Right ventricle myocardium superior (tissue), 1 donor: ENCODE measurements at regions not wholly inside any gene's neighbourhood (a gene's known extent, or its start where the extent isn't known, plus 50 kb on each side); places are given as distances from the start of the nearest gene placed in this dataset.

Experiments
- ATAC-seq: fragments of 200-7000 bp; cut with Tn5 transposase; one replicate; pipeline ENCODE4 v1.9.1; 2020; ENCODE audit warnings: mild to moderate bottlenecking; ENCODE audit not compliant: poor library complexity
- DNase-seq: peaks from one replicate; pipeline ENCODE4 v3.0.0-alpha.2; 2020
- intact Hi-C: fragments of 100-400 bp; cut with DNase I; formaldehyde crosslinking; loops from one replicate; pipeline ENCODE4 v1.11.2; 2022
- donor health status: DM: no; HTN: yes; CAD: no; lungs with severe emphysema.

GRCh38 chr11:111062420-111062819 is 183.1 kb upstream of the POU2AF2 start:
- intact Hi-C loops, result no loop called here
- ATAC-seq (no peak), DNase-seq (no peak)

- no peak for DNase-seq
- no peak for ATAC-seq
- intact Hi-C loops, result no loop called here
These were observed 185.8 kb upstream of the POU2AF2 start for GRCh38 chr11:111059726-111060125.

GRCh38 chr11:111049131-111049530 is 196.4 kb upstream of the POU2AF2 start:
- no peak for ATAC-seq
- intact Hi-C loops, result no loop called here
- no peak for DNase-seq

GRCh38 chr11:111047374-111047773 is 198.2 kb upstream of the POU2AF2 start:
- DNase-seq (no peak), ATAC-seq (no peak)
- intact Hi-C loops, result no loop called here

GRCh38 chr11:111046291-111046690 is 199.2 kb upstream of the POU2AF2 start:
- intact Hi-C loops, result no loop called here
- no peak for ATAC-seq
- no peak for DNase-seq

GRCh38 chr11:111045874-111046273 is 199.7 kb upstream of the POU2AF2 start:
- intact Hi-C loops, result no loop called here
- DNase-seq (no peak), ATAC-seq (peak; percentile 81)

GRCh38 chr11:111045407-111045803 is 200.1 kb upstream of the POU2AF2 start:
- ATAC-seq (peak; percentile 85), DNase-seq (no peak)
- intact Hi-C loops, result no loop called here

GRCh38 chr11:111044751-111045406 is 200.6 kb upstream of the POU2AF2 start:
- no peak for ATAC-seq
- no peak for DNase-seq
- intact Hi-C loops, result no loop called here

GRCh38 chr11:111039982-111040381 is 205.5 kb upstream of the POU2AF2 start:
- intact Hi-C loops, result no loop called here
- no peak for ATAC-seq
- no peak for DNase-seq

- intact Hi-C loops, result no loop called here
- ATAC-seq (no peak), DNase-seq (no peak)
These were observed 209.8 kb upstream of the POU2AF2 start for GRCh38 chr11:111035746-111036145.

- DNase-seq, result no peak
- ATAC-seq, result no peak
- intact Hi-C loops, result no loop called here
These were observed 219.3 kb upstream of the POU2AF2 start for GRCh38 chr11:111026241-111026640.

- intact Hi-C loops, result no loop called here
- ATAC-seq (peak; percentile 15), DNase-seq (no peak)
These were observed 224.4 kb upstream of the POU2AF2 start for GRCh38 chr11:111021131-111021530.

- peak; percentile 67 for ATAC-seq
- DNase-seq, result no peak
- intact Hi-C loops, result no loop called here
These were observed 225.5 kb upstream of the POU2AF2 start for GRCh38 chr11:111019871-111020670.

GRCh38 chr11:111019451-111019850 is 226.1 kb upstream of the POU2AF2 start:
- DNase-seq (no peak), ATAC-seq (peak; percentile 27)
- intact Hi-C loops, result no loop called here

- ATAC-seq (no peak), DNase-seq (no peak)
- intact Hi-C loops, result no loop called here
These were observed 227.0 kb upstream of the POU2AF2 start for GRCh38 chr11:111018566-111018965.

GRCh38 chr11:111012491-111012890 is 233.0 kb upstream of the POU2AF2 start:
- ATAC-seq, result no peak
- no peak for DNase-seq
- intact Hi-C loops, result no loop called here

- intact Hi-C loops, result no loop called here
These were observed 234.3 kb upstream of the POU2AF2 start for GRCh38 chr11:111011275-111011594.

GRCh38 chr11:111010391-111011274 is 234.9 kb upstream of the POU2AF2 start:
- no peak for ATAC-seq
- DNase-seq, result no peak
- intact Hi-C loops, result no loop called here

More at GRCh38 chr11:111011275-111011594, 234.3 kb upstream of the POU2AF2 start:
- ATAC-seq (no peak), DNase-seq (no peak)

GRCh38 chr11:111006227-111006626 is 239.3 kb upstream of the POU2AF2 start:
- ATAC-seq, result no peak
- intact Hi-C loops, result no loop called here
- no peak for DNase-seq
